IMR-90 (cell line): ENCODE measurements at regions not wholly inside any gene's neighbourhood (a gene's known extent, or its start where the extent isn't known, plus 50 kb on each side); places are given as distances from the start of the nearest gene placed in this dataset.

Experiments used
- ATAC-seq: fragments of 200-7000 bp; cut with Tn5 transposase; 2 replicates; pipeline ENCODE4 v1.9.1; 2020; ENCODE audit warnings: low read depth, mild to moderate bottlenecking, moderate library complexity
- BruUV-seq: library from RNA; stranded (reverse); fragments of 400-500 nt; replicated peaks from 2 replicates; lab custom pipeline; 2021; lab: Mats Ljungman, UMichigan
- CTCF ChIA-PET: fragments of 300-600 bp; formaldehyde crosslinking; extraction: SDS; loops from one replicate; lab custom pipeline; 2021; ENCODE audit warnings: antibody characterized with exemption; lab: Yijun Ruan, JAX
- POLR2A ChIA-PET: fragments of 300-600 bp; sonication (Branson Sonifier 250); formaldehyde crosslinking; loops from one replicate; lab custom pipeline; 2022; ENCODE audit warnings: antibody characterized with exemption; ENCODE audit not compliant: unreplicated experiment; lab: Charles Lee
- DNase-seq: peaks from one replicate; pipeline ENCODE4 v3.0.0; 2013
- H2AFZ ChIP-seq: replicated peaks from 2 replicates; pipeline ENCODE3; 2013; ENCODE audit warnings: low read length, mild to moderate bottlenecking; ENCODE audit not compliant: poor library complexity
- H2AK5ac ChIP-seq: 2 replicates; pipeline ENCODE4 v1.6.1; 2013; ENCODE audit warnings: low read depth, low read length, inconsistent platforms
- H2AK9ac ChIP-seq: replicated peaks from 2 replicates; pipeline ENCODE3; 2013; ENCODE audit warnings: mild to moderate bottlenecking, low read depth, low read length, moderate library complexity; ENCODE audit not compliant: poor library complexity
- H2BK120ac ChIP-seq: 2 replicates; pipeline ENCODE4 v1.6.1; 2013; ENCODE audit warnings: low read depth, low read length, inconsistent platforms
- H2BK15ac ChIP-seq: 3 replicates; pipeline ENCODE4 v1.6.1; 2013; ENCODE audit warnings: low read depth, low read length, inconsistent platforms
- H2BK20ac ChIP-seq: 2 replicates; pipeline ENCODE4 v1.6.1; 2013; ENCODE audit warnings: low read depth, mild to moderate bottlenecking, inconsistent platforms, low read length, moderate library complexity
- H2BK5ac ChIP-seq: 2 replicates; pipeline ENCODE4 v1.6.1; 2013; ENCODE audit warnings: mild to moderate bottlenecking, low read depth, low read length, inconsistent platforms; ENCODE audit not compliant: poor library complexity, severe bottlenecking
- H3K14ac ChIP-seq: replicated peaks from 2 replicates; pipeline ENCODE4 v1.6.1; 2013; ENCODE audit warnings: low read depth, low read length, inconsistent platforms
- H3K18ac ChIP-seq: 2 replicates; pipeline ENCODE4 v1.6.1; 2013; ENCODE audit warnings: low read depth, low read length, control low read depth
- H3K23ac ChIP-seq: 2 replicates; pipeline ENCODE4 v1.6.1; 2013; ENCODE audit warnings: low read depth, low read length, inconsistent platforms
- H3K27ac ChIP-seq: 2 replicates; pipeline ENCODE4 v1.5.1; 2013; ENCODE audit warnings: mild to moderate bottlenecking, control low read depth, low read length; ENCODE audit not compliant: insufficient read depth
- H3K27me3 ChIP-seq: 2 replicates; pipeline ENCODE4 v1.6.1; 2013; ENCODE audit warnings: low read length; ENCODE audit not compliant: control insufficient read depth, insufficient read depth
- H3K36me3 ChIP-seq: 2 replicates; pipeline ENCODE4 v1.6.1; 2013; ENCODE audit warnings: low read length, mixed read lengths; ENCODE audit not compliant: control insufficient read depth, insufficient read depth
- H3K4ac ChIP-seq: 2 replicates; pipeline ENCODE4 v1.6.1; 2013; ENCODE audit warnings: low read depth, low read length, inconsistent platforms
- H3K4me1 ChIP-seq: 2 replicates; pipeline ENCODE4 v1.6.1; 2013; ENCODE audit warnings: low read length, mixed read lengths; ENCODE audit not compliant: control insufficient read depth, insufficient read depth
- H3K4me2 ChIP-seq: 2 replicates; pipeline ENCODE4 v1.6.1; 2013; ENCODE audit warnings: low read depth, mild to moderate bottlenecking, control low read depth, low read length, moderate library complexity
- H3K4me3 ChIP-seq: 2 replicates; pipeline ENCODE4 v1.5.1; 2013; ENCODE audit warnings: low read depth, mild to moderate bottlenecking, control low read depth, low read length, moderate library complexity; ENCODE audit not compliant: insufficient read depth
- H3K56ac ChIP-seq: 2 replicates; pipeline ENCODE4 v1.6.1; 2013; ENCODE audit warnings: low read length, inconsistent platforms; ENCODE audit not compliant: insufficient read depth; ENCODE audit errors: extremely low read depth
- H3K79me1 ChIP-seq, 2 experiments: 2 replicates each; pipeline ENCODE4 v1.6.1; 2013; ENCODE audit warnings: low read length in 2 of 2, inconsistent platforms in 1 of 2, low read depth in 1 of 2
- H3K9ac ChIP-seq: 2 replicates; pipeline ENCODE4 v1.6.1; 2013; ENCODE audit warnings: low read depth, low read length, control low read depth
- H3K9me1 ChIP-seq: 2 replicates; pipeline ENCODE4 v1.6.1; 2013; ENCODE audit warnings: low read length, inconsistent platforms; ENCODE audit not compliant: insufficient read depth
- H3K9me3 ChIP-seq: 2 replicates; pipeline ENCODE4 v1.6.1; 2013; ENCODE audit warnings: low read length; ENCODE audit not compliant: control insufficient read depth, insufficient read depth
- H4K20me1 ChIP-seq: 2 replicates; pipeline ENCODE4 v1.6.1; 2013; ENCODE audit warnings: low read length, inconsistent platforms; ENCODE audit not compliant: insufficient read depth
- H4K5ac ChIP-seq: 2 replicates; pipeline ENCODE4 v1.6.1; 2013; ENCODE audit warnings: mild to moderate bottlenecking, low read depth, low read length, control low read depth
- H4K8ac ChIP-seq, 2 experiments: 2 replicates each; pipeline ENCODE4 v1.6.1; 2013; ENCODE audit warnings: low read depth in 2 of 2, low read length in 2 of 2, control low read depth in 1 of 2, inconsistent platforms in 1 of 2
- H4K91ac ChIP-seq: 2 replicates; pipeline ENCODE4 v1.6.1; 2013; ENCODE audit warnings: low read depth, low read length, inconsistent platforms; ENCODE audit not compliant: insufficient read depth
- BHLHE40 ChIP-seq: fragments of 150-350 bp; IDR thresholded peaks from 2 replicates; pipeline ENCODE4 v1.6.1; 2016; ENCODE audit warnings: mild to moderate bottlenecking, low read depth, low read length
- CEBPB ChIP-seq: IDR thresholded peaks from 2 replicates; pipeline ENCODE4 v1.6.1; 2012; ENCODE audit warnings: low read depth, low read length, improper control_type of control experiment
- CHD1 ChIP-seq: IDR thresholded peaks from 2 replicates; pipeline ENCODE4 v1.6.1; 2012; ENCODE audit warnings: low read depth, low read length, improper control_type of control experiment
- FOS ChIP-seq: fragments of 150-350 bp; IDR thresholded peaks from 2 replicates; pipeline ENCODE4 v1.6.1; 2016; ENCODE audit warnings: low read depth, low read length
- MAFK ChIP-seq: IDR thresholded peaks from 2 replicates; pipeline ENCODE4 v1.6.1; 2012; ENCODE audit warnings: low read depth, low read length, improper control_type of control experiment
- MAZ ChIP-seq: IDR thresholded peaks from 2 replicates; pipeline ENCODE4 v1.6.1; 2012; ENCODE audit warnings: low read depth, mild to moderate bottlenecking, low read length, improper control_type of control experiment, moderate library complexity, borderline replicate concordance
- MXI1 ChIP-seq: IDR thresholded peaks from 2 replicates; pipeline ENCODE4 v1.6.1; 2012; ENCODE audit warnings: low read depth, mild to moderate bottlenecking, low read length, moderate library complexity, borderline replicate concordance
- NFE2L2 ChIP-seq: fragments of 150-350 bp; IDR thresholded peaks from 2 replicates; pipeline ENCODE4 v1.6.1; 2016; ENCODE audit warnings: low read depth, mild to moderate bottlenecking, low read length
- POLR2A ChIP-seq: IDR thresholded peaks from 2 replicates; pipeline ENCODE4 v1.6.1; 2012; ENCODE audit warnings: mild to moderate bottlenecking, low read depth, low read length
- RAD21 ChIP-seq: IDR thresholded peaks from 2 replicates; pipeline ENCODE4 v1.6.1; 2012; ENCODE audit warnings: low read length, improper control_type of control experiment
- RCOR1 ChIP-seq: IDR thresholded peaks from 2 replicates; pipeline ENCODE4 v1.6.1; 2012; ENCODE audit warnings: mild to moderate bottlenecking, low read length, improper control_type of control experiment; ENCODE audit not compliant: insufficient replicate concordance
- RFX5 ChIP-seq: IDR thresholded peaks from 2 replicates; pipeline ENCODE4 v1.8.0; 2012; ENCODE audit warnings: low read depth, mild to moderate bottlenecking, low read length, moderate library complexity
- SMC3 ChIP-seq: fragments of 150-350 bp; IDR thresholded peaks from 2 replicates; pipeline ENCODE4 v1.6.1; 2016; ENCODE audit warnings: low read depth, mild to moderate bottlenecking, antibody characterized with exemption, low read length, moderate library complexity
- WGBS, 2 experiments: methylation state at CpG; one replicate each; pipeline versions ENCODE4 v1.1.5 to v1.1.7; 2013; ENCODE audit warnings: missing lambda C conversion rate in 2 of 2; ENCODE audit not compliant: insufficient read length in 1 of 2; ENCODE audit errors: extremely low coverage in 2 of 2; 5-methylcytosine and 5-hydroxymethylcytosine counted together
- dilution Hi-C: fragments of 300-500 bp; cut with HindIII; formaldehyde crosslinking; loops from one replicate; pipeline ENCODE4 v1.14.3; 2018; ENCODE audit warnings: low sequenced_read_pairs; ENCODE audit not compliant: unreplicated experiment
- in situ Hi-C: fragments of 300-500 bp; cut with MboI; formaldehyde crosslinking; loops from 3 replicates; pipeline ENCODE4 v1.14.3; 2019; ENCODE audit warnings: low sequenced_read_pairs, inconsistent platforms, mixed read lengths
- intact Hi-C: fragments of 100-400 bp; cut with micrococcal nuclease; formaldehyde crosslinking; loops from 2 replicates; pipeline ENCODE4 v1.10.0; 2022
- TF ChIP-seq, protein P1 (sequence below): conservative IDR thresholded peaks from 2 replicates; pipeline ENCODE4 v1.5.1; 2012; ENCODE audit warnings: mild to moderate bottlenecking, low read depth, low read length, improper control_type of control experiment
- TF ChIP-seq, protein P2 (sequence below): fragments of 150-350 bp; IDR thresholded peaks from 2 replicates; pipeline ENCODE4 v1.6.1; 2017; ENCODE audit warnings: mild to moderate bottlenecking, antibody characterized with exemption, low read length, low read depth
- TF ChIP-seq, protein P3 (sequence below): fragments of 150-350 bp; IDR thresholded peaks from 2 replicates; pipeline ENCODE4 v1.6.1; 2016; ENCODE audit warnings: low read depth, mild to moderate bottlenecking, low read length, moderate library complexity, borderline replicate concordance

DNA sequence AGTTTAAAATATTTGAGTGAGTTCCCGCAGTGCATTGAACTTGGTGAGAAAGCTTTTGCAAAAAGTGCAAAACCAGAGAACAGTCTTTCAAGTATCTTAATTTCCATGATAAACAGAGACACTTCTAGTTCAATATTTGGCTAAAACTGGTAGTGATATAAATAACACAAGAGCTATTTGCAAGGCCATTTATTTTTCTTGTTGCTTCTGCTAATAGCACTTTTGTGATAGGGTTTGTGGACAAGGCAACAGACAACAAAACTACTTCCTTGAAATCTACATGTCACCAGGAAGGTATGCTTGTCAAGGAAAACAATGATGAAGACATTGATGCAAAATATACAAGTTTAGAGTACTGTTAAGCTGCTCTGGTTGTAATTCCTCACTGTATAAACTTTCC is 1225.1 kb downstream of the OTOL1 start:
- BruUV-seq, result no TSS peak
- Histone ChIP-seq H3K18ac (no peak overlapping the region), H2BK5ac (no peak overlapping the region), H3K27ac (no peak overlapping the region), H3K9me3 (no peaks in the 10 kb centered on the region), H3K4me3 (no peak overlapping the region), H4K8ac (no peak overlapping the region), H3K79me1 (no peaks in the 10 kb centered on the region), H3K4ac (no peak overlapping the region), H3K27me3 (no peaks in the 10 kb centered on the region), H3K56ac (no peak overlapping the region), H3K9ac (no peak overlapping the region), H2AK9ac (no peak overlapping the region), H2BK120ac (no peak overlapping the region), H3K4me1 (peaks cover 2% of the 10 kb centered on the region; the same call in 1 of the 2 replicates), H3K9me1 (no peaks in the 10 kb centered on the region; the same call in 1 of the 2 replicates), H4K5ac (no peak overlapping the region), H2AK5ac (no peak overlapping the region), H3K14ac (no peak overlapping the region), H4K91ac (no peak overlapping the region), H4K20me1 (no peaks in the 10 kb centered on the region), H2AFZ (no peak overlapping the region), H2BK15ac (no peak overlapping the region), H3K23ac (no peak overlapping the region), H3K4me2 (no peak overlapping the region), H3K36me3 (no peaks in the 10 kb centered on the region), H2BK20ac (no peak overlapping the region)
- ATAC-seq, result no peak
- in situ Hi-C loops (no loop called here), intact Hi-C loops (no loop called here), dilution Hi-C loops (no loop called here)
- no peak for DNase-seq
- TF ChIP-seq, protein P1, sequence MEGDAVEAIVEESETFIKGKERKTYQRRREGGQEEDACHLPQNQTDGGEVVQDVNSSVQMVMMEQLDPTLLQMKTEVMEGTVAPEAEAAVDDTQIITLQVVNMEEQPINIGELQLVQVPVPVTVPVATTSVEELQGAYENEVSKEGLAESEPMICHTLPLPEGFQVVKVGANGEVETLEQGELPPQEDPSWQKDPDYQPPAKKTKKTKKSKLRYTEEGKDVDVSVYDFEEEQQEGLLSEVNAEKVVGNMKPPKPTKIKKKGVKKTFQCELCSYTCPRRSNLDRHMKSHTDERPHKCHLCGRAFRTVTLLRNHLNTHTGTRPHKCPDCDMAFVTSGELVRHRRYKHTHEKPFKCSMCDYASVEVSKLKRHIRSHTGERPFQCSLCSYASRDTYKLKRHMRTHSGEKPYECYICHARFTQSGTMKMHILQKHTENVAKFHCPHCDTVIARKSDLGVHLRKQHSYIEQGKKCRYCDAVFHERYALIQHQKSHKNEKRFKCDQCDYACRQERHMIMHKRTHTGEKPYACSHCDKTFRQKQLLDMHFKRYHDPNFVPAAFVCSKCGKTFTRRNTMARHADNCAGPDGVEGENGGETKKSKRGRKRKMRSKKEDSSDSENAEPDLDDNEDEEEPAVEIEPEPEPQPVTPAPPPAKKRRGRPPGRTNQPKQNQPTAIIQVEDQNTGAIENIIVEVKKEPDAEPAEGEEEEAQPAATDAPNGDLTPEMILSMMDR, result no peak
- TF ChIP-seq, protein P2, sequence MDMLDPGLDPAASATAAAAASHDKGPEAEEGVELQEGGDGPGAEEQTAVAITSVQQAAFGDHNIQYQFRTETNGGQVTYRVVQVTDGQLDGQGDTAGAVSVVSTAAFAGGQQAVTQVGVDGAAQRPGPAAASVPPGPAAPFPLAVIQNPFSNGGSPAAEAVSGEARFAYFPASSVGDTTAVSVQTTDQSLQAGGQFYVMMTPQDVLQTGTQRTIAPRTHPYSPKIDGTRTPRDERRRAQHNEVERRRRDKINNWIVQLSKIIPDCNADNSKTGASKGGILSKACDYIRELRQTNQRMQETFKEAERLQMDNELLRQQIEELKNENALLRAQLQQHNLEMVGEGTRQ, result no peak
- TF ChIP-seq POLR2A (no peak), RFX5 (no peak), FOS (no peak), RAD21 (no peak), NFE2L2 (no peak), CEBPB (no peak), MXI1 (no peak), SMC3 (no peak), CHD1 (no peak), RCOR1 (no peak), BHLHE40 (no peak), MAZ (no peak), MAFK (no peak)
- TF ChIP-seq, protein P3, sequence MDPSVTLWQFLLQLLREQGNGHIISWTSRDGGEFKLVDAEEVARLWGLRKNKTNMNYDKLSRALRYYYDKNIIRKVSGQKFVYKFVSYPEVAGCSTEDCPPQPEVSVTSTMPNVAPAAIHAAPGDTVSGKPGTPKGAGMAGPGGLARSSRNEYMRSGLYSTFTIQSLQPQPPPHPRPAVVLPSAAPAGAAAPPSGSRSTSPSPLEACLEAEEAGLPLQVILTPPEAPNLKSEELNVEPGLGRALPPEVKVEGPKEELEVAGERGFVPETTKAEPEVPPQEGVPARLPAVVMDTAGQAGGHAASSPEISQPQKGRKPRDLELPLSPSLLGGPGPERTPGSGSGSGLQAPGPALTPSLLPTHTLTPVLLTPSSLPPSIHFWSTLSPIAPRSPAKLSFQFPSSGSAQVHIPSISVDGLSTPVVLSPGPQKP, result no peak
- WGBS, 2 experiments, result no CpG with 5 or more reads among the region's 1 CpG
- ChIA-PET CTCF (no interaction called here), POLR2A (no interaction called here)
